ENCODE measurements at regions not wholly inside any gene's neighbourhood (a gene's known extent, or its start where the extent isn't known, plus 50 kb on each side); places are given as distances from the start of the nearest gene placed in this dataset.

DNA sequence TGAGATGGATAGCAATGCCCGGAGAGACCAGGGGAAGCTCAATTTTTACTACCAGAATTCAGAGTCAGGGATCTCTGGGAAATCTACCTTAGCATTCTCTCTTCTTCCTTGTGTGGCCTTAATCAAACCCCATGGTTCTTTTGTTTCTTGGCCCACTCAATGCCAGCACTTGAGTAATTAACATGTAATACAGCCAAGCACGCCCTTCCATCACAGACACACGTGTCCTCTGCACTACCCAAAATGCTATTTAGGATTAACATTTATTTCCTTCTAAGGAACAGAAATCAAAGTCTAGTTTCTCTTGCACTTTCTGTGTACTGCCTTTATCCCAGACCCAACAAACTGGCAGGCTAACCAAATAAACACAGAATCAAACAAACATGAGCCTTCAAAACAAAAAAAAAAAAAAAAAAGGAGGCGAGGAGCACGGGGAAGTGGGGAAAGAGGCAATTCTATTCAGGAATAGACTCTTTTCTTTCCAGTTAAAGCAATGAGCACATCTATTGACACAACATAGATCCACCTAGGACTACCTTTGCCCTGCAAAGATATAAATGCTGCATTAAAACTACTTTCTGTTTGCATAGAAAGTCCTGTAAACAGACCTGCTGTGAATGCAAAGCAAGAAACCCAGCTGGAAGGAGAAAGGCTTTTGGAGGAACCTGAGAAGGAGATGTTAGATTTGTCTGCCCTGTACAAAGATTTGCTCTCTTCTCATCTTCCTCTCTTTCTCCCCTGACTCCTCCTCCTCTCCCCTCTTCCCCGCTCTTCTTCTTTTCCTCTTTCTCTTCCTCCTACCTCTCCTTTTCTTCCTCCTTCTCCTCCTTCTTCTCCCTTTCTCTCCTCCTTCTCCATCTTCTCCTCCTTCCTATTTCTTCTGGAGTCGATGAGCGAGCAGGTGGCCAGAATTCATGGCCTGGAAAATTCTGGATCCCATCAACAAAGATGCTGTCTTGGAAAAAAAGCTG lies 294.4 kb downstream of the NPIPA8 start:
- TF ChIP-seq, protein P1, sequence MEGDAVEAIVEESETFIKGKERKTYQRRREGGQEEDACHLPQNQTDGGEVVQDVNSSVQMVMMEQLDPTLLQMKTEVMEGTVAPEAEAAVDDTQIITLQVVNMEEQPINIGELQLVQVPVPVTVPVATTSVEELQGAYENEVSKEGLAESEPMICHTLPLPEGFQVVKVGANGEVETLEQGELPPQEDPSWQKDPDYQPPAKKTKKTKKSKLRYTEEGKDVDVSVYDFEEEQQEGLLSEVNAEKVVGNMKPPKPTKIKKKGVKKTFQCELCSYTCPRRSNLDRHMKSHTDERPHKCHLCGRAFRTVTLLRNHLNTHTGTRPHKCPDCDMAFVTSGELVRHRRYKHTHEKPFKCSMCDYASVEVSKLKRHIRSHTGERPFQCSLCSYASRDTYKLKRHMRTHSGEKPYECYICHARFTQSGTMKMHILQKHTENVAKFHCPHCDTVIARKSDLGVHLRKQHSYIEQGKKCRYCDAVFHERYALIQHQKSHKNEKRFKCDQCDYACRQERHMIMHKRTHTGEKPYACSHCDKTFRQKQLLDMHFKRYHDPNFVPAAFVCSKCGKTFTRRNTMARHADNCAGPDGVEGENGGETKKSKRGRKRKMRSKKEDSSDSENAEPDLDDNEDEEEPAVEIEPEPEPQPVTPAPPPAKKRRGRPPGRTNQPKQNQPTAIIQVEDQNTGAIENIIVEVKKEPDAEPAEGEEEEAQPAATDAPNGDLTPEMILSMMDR (IDR thresholded peaks at IDR 0.05): no peak
- no peak for TF ChIP-seq POLR2A (IDR thresholded peaks at IDR 0.05)
